Bronchial epithelial cell (primary cell): ENCODE measurements at regions not wholly inside any gene's neighbourhood (a gene's known extent, or its start where the extent isn't known, plus 50 kb on each side); places are given as distances from the start of the nearest gene placed in this dataset.

Experiments used
- DNase-seq: peaks from one replicate; pipeline ENCODE4 v3.0.0-alpha.2; 2010; ENCODE audit warnings: low read depth
- FAIRE-seq: peaks from 2 replicates; lab custom pipeline; 2011; peaks lifted over from hg19 to GRCh38; lab: Jason Lieb, UNC
- H3K27me3 ChIP-seq: 2 replicates; pipeline ENCODE4 v1.5.1; 2011; ENCODE audit warnings: low read length; ENCODE audit not compliant: control insufficient read depth, insufficient read depth
- H3K36me3 ChIP-seq: 2 replicates; pipeline ENCODE4 v1.5.1; 2011; ENCODE audit warnings: low read length; ENCODE audit not compliant: control insufficient read depth, insufficient read depth
- H3K4me3 ChIP-seq: 2 replicates; pipeline ENCODE4 v1.5.1; 2011; ENCODE audit warnings: mild to moderate bottlenecking, low read depth, low read length, control low read depth
- TF ChIP-seq, protein P1 (sequence below): IDR thresholded peaks from 2 replicates; pipeline ENCODE4 v1.5.1; 2011; ENCODE audit warnings: mild to moderate bottlenecking, moderate library complexity, low read length, control low read depth, inconsistent platforms; ENCODE audit not compliant: insufficient read depth, severe bottlenecking

DNA sequence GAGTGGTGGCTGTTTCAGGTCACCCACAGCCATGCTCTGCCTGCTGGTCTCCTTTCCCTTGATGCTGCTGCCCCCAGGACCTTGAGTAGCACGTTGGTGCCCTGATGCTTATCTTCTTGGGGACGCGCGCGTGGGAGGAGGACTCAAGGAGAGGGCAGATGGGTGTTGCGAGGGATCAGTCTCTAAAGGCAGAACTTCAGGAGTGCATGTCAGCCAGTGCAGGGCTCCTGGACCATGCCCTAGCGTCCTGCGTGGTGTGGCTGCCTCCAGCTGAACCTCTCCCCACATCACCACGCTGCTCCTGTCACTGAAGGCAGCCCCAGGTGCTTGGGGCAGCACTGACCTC lies 62.5 kb upstream of the GLI2 start:
- FAIRE-seq (no peak), DNase-seq (no peak)
- Histone ChIP-seq H3K4me3 (no peak overlapping the region), H3K27me3 (peaks cover 2% of the 10 kb centered on the region), H3K36me3 (no peaks in the 10 kb centered on the region)
- TF ChIP-seq, protein P1, sequence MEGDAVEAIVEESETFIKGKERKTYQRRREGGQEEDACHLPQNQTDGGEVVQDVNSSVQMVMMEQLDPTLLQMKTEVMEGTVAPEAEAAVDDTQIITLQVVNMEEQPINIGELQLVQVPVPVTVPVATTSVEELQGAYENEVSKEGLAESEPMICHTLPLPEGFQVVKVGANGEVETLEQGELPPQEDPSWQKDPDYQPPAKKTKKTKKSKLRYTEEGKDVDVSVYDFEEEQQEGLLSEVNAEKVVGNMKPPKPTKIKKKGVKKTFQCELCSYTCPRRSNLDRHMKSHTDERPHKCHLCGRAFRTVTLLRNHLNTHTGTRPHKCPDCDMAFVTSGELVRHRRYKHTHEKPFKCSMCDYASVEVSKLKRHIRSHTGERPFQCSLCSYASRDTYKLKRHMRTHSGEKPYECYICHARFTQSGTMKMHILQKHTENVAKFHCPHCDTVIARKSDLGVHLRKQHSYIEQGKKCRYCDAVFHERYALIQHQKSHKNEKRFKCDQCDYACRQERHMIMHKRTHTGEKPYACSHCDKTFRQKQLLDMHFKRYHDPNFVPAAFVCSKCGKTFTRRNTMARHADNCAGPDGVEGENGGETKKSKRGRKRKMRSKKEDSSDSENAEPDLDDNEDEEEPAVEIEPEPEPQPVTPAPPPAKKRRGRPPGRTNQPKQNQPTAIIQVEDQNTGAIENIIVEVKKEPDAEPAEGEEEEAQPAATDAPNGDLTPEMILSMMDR, result no peak

DNA sequence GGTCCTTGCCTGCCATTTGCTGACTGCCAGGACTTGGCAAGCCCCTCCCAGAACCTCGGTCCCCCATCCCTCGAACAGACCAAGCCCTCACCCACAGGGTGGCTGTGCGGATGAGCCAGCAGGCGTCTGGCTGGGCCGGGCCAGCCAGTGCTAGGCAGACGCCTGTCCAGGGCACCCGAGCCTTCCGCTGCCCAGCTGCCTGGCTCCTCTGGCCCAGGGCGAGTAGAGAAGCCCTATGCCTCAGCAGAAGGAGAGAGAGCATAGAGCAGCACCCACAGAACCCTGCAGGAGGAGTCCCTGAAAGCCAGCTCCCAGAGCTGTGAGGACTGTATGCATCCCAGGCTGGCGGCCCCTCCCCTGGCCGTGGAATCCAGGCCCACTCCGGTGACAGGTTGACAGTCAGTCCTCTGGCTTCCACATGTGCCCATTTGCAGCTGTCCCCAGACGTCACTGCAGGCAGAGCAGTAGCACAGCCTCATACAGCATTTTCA lies 62.1 kb upstream of the GLI2 start:
- TF ChIP-seq, protein P1, result no peak
- peaks cover 2% of the 10 kb centered on the region for H3K27me3 ChIP-seq
- no peaks in the 10 kb centered on the region for H3K36me3 ChIP-seq
- no peak overlapping the region for H3K4me3 ChIP-seq
- DNase-seq (no peak), FAIRE-seq (no peak)

DNA sequence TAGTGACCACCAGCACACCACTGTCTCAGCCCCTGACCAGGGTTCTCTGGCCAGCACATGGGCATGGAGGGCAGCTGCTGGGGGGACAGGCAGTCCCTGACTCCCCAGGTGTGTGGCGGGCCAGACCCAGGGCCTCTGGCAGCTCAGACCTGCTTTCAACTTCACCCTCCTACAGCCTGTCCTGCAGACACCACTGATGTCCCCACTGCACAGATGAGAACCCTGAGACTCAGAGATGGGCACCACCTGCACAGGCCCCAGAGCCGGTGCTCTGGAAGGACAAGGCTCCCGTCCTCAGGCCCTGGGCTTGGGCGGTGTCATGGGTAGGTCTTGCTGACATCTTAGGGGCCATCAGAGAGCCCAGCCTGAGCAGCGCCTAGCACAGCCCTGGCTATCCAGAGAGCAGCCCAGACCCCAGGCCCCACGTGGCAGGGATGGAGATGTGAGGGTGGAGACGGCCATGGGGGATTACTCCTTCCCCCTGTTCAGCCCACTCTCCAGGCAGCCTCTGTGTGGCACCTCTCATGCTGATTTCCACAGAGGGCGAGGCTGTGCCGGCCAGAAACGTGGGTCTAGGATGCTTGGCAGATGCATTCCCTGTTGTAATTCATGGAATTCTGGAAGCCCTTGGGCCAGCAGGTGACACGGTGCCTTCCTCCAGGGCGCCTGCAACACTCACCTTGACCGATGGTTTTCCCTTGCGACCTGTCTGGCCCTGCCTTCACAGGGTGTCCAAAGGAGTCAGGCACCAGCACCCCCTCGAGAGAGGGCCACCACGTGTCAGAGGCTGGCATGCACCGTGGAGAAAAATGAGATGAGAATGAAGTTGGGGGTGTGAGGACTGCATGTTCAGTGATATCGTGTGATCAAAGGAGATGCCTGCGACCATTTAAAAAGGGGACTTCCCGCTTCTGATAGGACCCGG lies 61.2 kb upstream of the GLI2 start:
- peaks cover 4% of the 10 kb centered on the region for H3K27me3 ChIP-seq
- TF ChIP-seq, protein P1, result no peak
- FAIRE-seq (no peak), DNase-seq (no peak)
- no peak overlapping the region for H3K4me3 ChIP-seq
- H3K36me3 ChIP-seq, result no peaks in the 10 kb centered on the region

DNA sequence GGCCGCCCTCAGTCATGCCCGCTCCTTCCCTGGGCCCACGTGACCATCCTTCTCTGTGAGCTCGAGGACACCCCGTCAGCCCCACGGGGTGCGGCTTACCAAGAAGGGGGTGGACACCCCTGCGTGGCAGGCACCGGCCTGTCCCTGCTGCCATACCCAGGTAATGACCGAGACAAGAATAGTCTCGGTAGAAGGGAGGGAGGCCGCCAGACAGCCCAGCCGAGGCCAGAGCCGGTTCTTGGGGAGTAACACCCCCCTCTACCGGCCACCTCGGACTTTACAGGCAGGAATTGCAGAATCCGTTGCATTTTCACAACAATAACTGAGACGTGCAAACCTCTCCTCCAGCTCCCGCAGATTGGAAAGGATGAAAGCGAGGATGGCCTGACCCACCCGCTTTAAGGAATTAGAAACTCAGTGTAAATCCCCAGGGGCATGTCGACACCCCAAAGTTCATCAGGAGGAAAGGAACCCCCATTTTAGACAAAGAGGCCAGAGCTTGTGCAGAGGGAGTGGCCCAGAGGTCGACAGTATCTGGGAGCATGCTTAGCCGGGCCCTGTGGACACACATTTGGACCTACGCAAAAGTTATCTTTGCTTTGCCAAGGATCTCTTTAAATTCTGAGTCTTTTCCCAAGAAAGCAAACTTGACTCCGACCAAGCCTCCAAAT lies 60.1 kb upstream of the GLI2 start:
- DNase-seq (peak; percentile 54), FAIRE-seq (peak; percentile 43)
- TF ChIP-seq, protein P1, result peak; percentile 85
- peaks cover 7% of the 10 kb centered on the region for H3K27me3 ChIP-seq
- H3K4me3 ChIP-seq, result no peak overlapping the region
- H3K36me3 ChIP-seq, result no peaks in the 10 kb centered on the region

DNA sequence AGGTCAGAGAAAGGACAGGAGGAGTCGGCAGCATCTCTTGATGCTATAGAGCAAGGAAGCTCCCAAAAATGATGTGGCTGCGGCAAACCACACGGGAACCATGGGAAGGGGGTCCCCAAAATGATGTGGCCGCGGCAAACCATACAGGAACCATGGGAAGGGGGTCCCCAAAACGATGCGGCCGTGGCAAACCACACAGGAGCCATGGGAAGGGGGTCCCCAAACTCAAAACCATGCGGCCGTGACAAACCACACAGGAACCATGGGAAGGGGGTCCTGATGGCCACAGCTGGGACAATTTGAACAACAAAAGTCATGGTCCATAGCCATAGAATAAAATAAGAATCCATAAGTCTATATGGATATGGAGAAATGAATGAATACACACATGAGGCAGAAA lies 58.4 kb upstream of the GLI2 start:
- H3K4me3 ChIP-seq, result no peak overlapping the region
- no peaks in the 10 kb centered on the region for H3K36me3 ChIP-seq
- DNase-seq (no peak), FAIRE-seq (no peak)
- peaks cover 9% of the 10 kb centered on the region for H3K27me3 ChIP-seq
- TF ChIP-seq, protein P1, result no peak
